Thoracic aorta (tissue), 2 donors: ENCODE measurements at regions not wholly inside any gene's neighbourhood (a gene's known extent, or its start where the extent isn't known, plus 50 kb on each side); places are given as distances from the start of the nearest gene placed in this dataset.
A peak's percentile ranks its signal among the peaks of the same experiment; 100 is the strongest.

ENCODE experiments used
- ATAC-seq: fragments of 150-250 bp; one replicate; pipeline ENCODE4 v1.8.0; 2017; ENCODE audit warnings: low read depth; ENCODE audit not compliant: insufficient number of reproducible peaks, low FRiP score
- DNase-seq: peaks from one replicate; pipeline ENCODE4 v3.0.0-alpha.2; 2020; ENCODE audit warnings: low spot score
- H3K27ac ChIP-seq, 2 donors: fragments of 200-600 bp; sonication (generic); 1 replicate in 1 of 2; 2 replicates in 1 of 2; pipeline ENCODE4 v1.5.1; 2016; ENCODE audit warnings: mild to moderate bottlenecking in 2 of 2, moderate library complexity in 2 of 2
- H3K27me3 ChIP-seq: fragments of 200-600 bp; sonication (generic); replicated peaks from 2 replicates; pipeline ENCODE4 v1.6.0; 2016; ENCODE audit warnings: mild to moderate bottlenecking; ENCODE audit not compliant: insufficient read depth
- H3K36me3 ChIP-seq: fragments of 200-600 bp; sonication (generic); one replicate; pipeline ENCODE4 v1.5.1; 2016
- H3K4me1 ChIP-seq, 2 donors: fragments of 200-600 bp; sonication (generic); 1 replicate in 1 of 2; 2 replicates in 1 of 2; pipeline versions ENCODE4 v1.5.1 to v1.6.0; 2016; ENCODE audit warnings: low read depth in 2 of 2, mild to moderate bottlenecking in 1 of 2; ENCODE audit not compliant: control insufficient read depth in 1 of 2
- H3K4me3 ChIP-seq: fragments of 200-600 bp; sonication (generic); 2 replicates; pipeline ENCODE4 v1.5.1; 2016; ENCODE audit warnings: mild to moderate bottlenecking
- H3K9me3 ChIP-seq: fragments of 200-600 bp; sonication (generic); 2 replicates; pipeline ENCODE4 v1.5.1; 2016
- TF ChIP-seq, protein P1 (sequence below): fragments of 200-600 bp; sonication (generic); IDR thresholded peaks from one replicate; pipeline ENCODE4 v1.5.1; 2019; ENCODE audit warnings: antibody characterized with exemption

DNA sequence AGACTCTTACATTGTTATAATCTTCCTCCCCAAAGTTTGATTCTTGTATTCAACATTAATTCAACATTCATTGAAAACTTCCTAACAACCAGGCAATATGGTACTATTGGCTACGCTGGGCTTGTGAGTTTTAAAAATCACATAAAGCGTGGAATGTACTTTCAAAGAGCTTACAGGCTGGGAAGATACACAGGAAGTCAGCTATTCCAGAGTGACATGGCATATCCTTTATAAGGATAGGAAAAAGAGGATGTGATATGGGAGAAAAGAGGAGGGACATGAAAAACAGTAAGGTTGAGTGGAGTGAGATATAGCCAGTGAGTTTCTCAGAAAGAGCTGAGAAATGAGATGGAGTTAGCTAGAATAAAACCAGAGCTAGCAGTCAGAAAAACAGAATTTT lies 103.6 kb upstream of the ATF7IP start:
- DNase-seq (no peak), ATAC-seq (no peak)
- H3K9me3 ChIP-seq, result no peaks in the 10 kb centered on the region
- no peak overlapping the region for H3K4me3 ChIP-seq
- peaks cover 8 to 34% of the 10 kb centered on the region in 2 donors for H3K4me1 ChIP-seq
- no peaks in the 10 kb centered on the region for H3K36me3 ChIP-seq
- TF ChIP-seq, protein P1, sequence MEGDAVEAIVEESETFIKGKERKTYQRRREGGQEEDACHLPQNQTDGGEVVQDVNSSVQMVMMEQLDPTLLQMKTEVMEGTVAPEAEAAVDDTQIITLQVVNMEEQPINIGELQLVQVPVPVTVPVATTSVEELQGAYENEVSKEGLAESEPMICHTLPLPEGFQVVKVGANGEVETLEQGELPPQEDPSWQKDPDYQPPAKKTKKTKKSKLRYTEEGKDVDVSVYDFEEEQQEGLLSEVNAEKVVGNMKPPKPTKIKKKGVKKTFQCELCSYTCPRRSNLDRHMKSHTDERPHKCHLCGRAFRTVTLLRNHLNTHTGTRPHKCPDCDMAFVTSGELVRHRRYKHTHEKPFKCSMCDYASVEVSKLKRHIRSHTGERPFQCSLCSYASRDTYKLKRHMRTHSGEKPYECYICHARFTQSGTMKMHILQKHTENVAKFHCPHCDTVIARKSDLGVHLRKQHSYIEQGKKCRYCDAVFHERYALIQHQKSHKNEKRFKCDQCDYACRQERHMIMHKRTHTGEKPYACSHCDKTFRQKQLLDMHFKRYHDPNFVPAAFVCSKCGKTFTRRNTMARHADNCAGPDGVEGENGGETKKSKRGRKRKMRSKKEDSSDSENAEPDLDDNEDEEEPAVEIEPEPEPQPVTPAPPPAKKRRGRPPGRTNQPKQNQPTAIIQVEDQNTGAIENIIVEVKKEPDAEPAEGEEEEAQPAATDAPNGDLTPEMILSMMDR, result no peak
- H3K27ac ChIP-seq, result peak overlapping the region in 1 of 2 donors; percentile 85
- H3K27me3 ChIP-seq, result no peaks in the 10 kb centered on the region

DNA sequence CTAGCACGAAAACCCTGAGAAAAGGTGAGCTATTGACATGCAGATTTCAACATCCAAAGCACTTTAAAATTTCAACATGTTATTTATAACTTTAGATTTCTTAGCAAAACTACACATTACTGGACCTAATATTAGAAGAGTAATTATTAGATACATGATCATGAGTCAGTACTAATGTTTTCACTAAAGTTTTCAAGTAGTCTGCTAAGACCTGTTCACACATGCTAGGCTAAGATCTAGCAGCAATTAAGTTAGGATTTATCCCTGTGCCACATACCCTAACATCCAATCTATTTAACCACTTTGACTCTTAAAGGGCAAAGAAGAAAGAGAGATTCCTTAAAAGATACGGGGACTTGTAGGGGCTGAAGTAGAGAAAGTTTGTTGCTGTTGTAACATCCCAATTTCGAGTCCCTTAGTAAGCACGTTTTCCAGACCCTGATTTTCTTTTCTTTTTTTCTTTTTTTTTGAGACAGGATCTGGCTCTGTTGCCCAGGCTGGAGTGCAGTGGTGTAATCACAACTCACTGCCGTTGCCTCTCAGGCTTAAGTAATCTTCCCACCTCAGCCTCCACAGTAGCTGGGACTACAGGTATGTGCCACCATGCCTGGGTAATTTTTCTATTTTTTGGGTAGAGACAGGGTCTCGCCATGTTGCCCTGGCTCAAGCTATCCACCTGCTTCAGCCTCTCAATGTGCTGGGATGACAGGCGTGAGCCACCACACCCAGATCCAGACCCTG lies 102.5 kb upstream of the ATF7IP start:
- Histone ChIP-seq H3K4me1 (peaks cover 5 to 24% of the 10 kb centered on the region in 2 donors), H3K4me3 (no peak overlapping the region), H3K9me3 (no peaks in the 10 kb centered on the region), H3K36me3 (no peaks in the 10 kb centered on the region), H3K27me3 (no peaks in the 10 kb centered on the region), H3K27ac (peak overlapping the region in 1 of 2 donors; percentile 85)
- no peak for DNase-seq
- ATAC-seq, result no peak
- TF ChIP-seq, protein P1, result no peak

DNA sequence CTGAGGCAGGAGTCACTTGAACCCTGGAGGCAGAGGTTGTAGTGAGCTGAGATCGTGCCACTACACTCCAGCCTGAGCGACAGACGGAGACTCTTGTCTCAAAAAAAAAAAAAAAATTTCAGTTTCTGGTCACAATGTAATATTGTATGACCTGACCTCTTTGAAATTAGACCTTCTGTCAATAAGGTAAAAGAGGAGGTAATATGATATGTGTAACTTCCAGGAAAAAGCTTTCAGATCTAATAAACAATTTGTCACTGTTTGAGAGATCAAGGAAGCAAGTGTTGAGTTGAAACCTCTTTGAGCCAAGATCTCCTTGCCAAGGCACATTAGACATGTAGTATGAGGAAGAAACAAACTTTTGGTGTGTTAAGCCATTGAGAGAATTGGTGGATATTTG lies 101.7 kb upstream of the ATF7IP start:
- ATAC-seq (no peak), DNase-seq (no peak)
- no peak overlapping the region for H3K4me3 ChIP-seq
- TF ChIP-seq, protein P1, result no peak
- H3K36me3 ChIP-seq, result no peaks in the 10 kb centered on the region
- no peak overlapping the region for H3K27ac ChIP-seq
- no peaks in the 10 kb centered on the region for H3K27me3 ChIP-seq
- peaks cover 5 to 16% of the 10 kb centered on the region in 2 donors for H3K4me1 ChIP-seq
- no peaks in the 10 kb centered on the region for H3K9me3 ChIP-seq

DNA sequence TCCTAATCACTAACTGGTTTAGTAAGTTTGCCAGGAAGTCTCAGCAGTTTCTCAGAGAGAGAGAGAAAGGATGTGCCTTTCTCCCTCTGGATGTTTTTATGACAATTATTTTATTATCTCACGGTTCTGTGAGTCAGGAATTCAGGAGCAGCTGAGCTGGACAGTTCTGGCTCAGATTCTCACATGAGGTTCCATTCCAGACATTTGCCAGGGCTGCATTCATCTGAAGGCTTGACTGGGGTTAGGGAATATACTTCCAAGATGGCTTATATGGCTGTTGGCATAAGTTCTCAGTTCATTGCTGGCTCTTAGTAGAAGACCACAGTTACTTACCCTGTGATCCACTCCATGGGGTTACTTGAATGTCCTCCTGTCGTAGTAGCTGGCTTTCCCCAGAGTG lies 101.2 kb upstream of the ATF7IP start:
- no peaks in the 10 kb centered on the region for H3K27me3 ChIP-seq
- no peaks in the 10 kb centered on the region for H3K9me3 ChIP-seq
- H3K4me1 ChIP-seq, result peaks cover 5 to 16% of the 10 kb centered on the region in 2 donors
- ATAC-seq (no peak), DNase-seq (no peak)
- TF ChIP-seq, protein P1, result no peak
- H3K36me3 ChIP-seq, result no peaks in the 10 kb centered on the region
- H3K27ac ChIP-seq, result no peak overlapping the region
- H3K4me3 ChIP-seq, result no peak overlapping the region

DNA sequence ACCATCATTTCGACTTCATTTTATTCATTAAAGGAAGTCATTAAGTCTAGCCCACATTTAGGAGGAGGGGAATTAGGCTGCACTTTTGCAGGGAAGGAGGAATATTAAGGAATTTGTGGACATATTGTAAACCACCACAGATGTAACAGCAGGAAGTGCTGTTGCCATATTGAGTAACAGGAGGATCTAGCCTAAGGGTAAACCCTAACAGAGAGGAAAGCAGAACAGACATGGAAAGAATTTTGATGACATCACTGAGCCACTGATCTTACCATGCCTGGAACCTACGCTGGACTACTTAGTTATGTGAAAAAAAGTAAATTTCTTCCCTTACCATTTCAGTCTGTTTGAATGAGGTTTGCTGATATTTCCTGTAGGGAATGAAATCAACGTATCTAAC lies 100.7 kb upstream of the ATF7IP start:
- ATAC-seq, result no peak
- H3K4me3 ChIP-seq, result no peak overlapping the region
- no peak overlapping the region for H3K27ac ChIP-seq

More for the DNA sequence above, 100.7 kb upstream of the ATF7IP start:
- TF ChIP-seq, protein P1, result no peak
- no peaks in the 10 kb centered on the region for H3K27me3 ChIP-seq
- H3K4me1 ChIP-seq, result peaks cover 5 to 14% of the 10 kb centered on the region in 2 donors
- no peak for DNase-seq
- no peaks in the 10 kb centered on the region for H3K36me3 ChIP-seq
- no peaks in the 10 kb centered on the region for H3K9me3 ChIP-seq
